H9 (cell line): ENCODE measurements at regions not wholly inside any gene's neighbourhood (a gene's known extent, or its start where the extent isn't known, plus 50 kb on each side); places are given as distances from the start of the nearest gene placed in this dataset.

ENCODE experiments used
- DNase-seq: peaks from one replicate; pipeline ENCODE4 v3.0.0-alpha.2; 2017
- H2AFZ ChIP-seq: one replicate; pipeline ENCODE4 v1.6.1; 2013; ENCODE audit warnings: mild to moderate bottlenecking, low read length, control low read depth, moderate library complexity
- H2AK5ac ChIP-seq: 2 replicates; pipeline ENCODE4 v1.6.1; 2013; ENCODE audit warnings: low read length, control low read depth, mixed read lengths; ENCODE audit not compliant: insufficient read length
- H2BK120ac ChIP-seq: one replicate; pipeline ENCODE4 v1.6.1; 2013; ENCODE audit warnings: low read depth, mild to moderate bottlenecking, low read length, control low read depth, inconsistent platforms; ENCODE audit not compliant: poor library complexity, severe bottlenecking
- H2BK12ac ChIP-seq: 2 replicates; pipeline ENCODE4 v1.6.1; 2013; ENCODE audit warnings: low read length, control low read depth, mixed read lengths, low read depth; ENCODE audit not compliant: insufficient read length
- H2BK15ac ChIP-seq: 2 replicates; pipeline ENCODE4 v1.6.1; 2013; ENCODE audit warnings: low read depth, low read length, control low read depth
- H2BK20ac ChIP-seq: one replicate; pipeline ENCODE4 v1.6.1; 2013; ENCODE audit warnings: low read depth, mild to moderate bottlenecking, low read length, control low read depth, inconsistent platforms; ENCODE audit not compliant: poor library complexity, severe bottlenecking
- H2BK5ac ChIP-seq: 2 replicates; pipeline ENCODE4 v1.6.1; 2013; ENCODE audit warnings: low read length, control low read depth, mixed read lengths; ENCODE audit not compliant: insufficient read length
- H3K14ac ChIP-seq: 2 replicates; pipeline ENCODE4 v1.6.1; 2013; ENCODE audit warnings: low read length, control low read depth; ENCODE audit not compliant: insufficient read depth
- H3K18ac ChIP-seq: 2 replicates; pipeline ENCODE4 v1.6.1; 2013; ENCODE audit warnings: low read depth, mild to moderate bottlenecking, mixed read lengths, low read length, control low read depth; ENCODE audit not compliant: insufficient read length
- H3K23ac ChIP-seq: 2 replicates; pipeline ENCODE4 v1.6.1; 2013; ENCODE audit warnings: low read length, control low read depth, mixed read lengths, low read depth; ENCODE audit not compliant: insufficient read length
- H3K23me2 ChIP-seq: 2 replicates; pipeline ENCODE4 v1.6.1; 2013; ENCODE audit warnings: low read depth, mild to moderate bottlenecking, mixed read lengths, low read length, control low read depth; ENCODE audit not compliant: insufficient read length, poor library complexity, severe bottlenecking
- H3K27ac ChIP-seq: 2 replicates; pipeline ENCODE4 v1.5.1; 2013; ENCODE audit warnings: low read length, control low read depth, mixed read lengths, low read depth; ENCODE audit not compliant: insufficient read length
- H3K27me3 ChIP-seq: 2 replicates; pipeline ENCODE4 v1.6.1; 2013; ENCODE audit warnings: low read length, control low read depth, inconsistent platforms; ENCODE audit not compliant: insufficient read depth
- H3K4ac ChIP-seq: 2 replicates; pipeline ENCODE4 v1.6.1; 2013; ENCODE audit warnings: low read depth, mild to moderate bottlenecking, control low read depth, inconsistent platforms, low read length, moderate library complexity
- H3K4me1 ChIP-seq: 2 replicates; pipeline ENCODE4 v1.6.1; 2013; ENCODE audit warnings: low read length, control low read depth, inconsistent platforms; ENCODE audit not compliant: insufficient read depth
- H3K4me2 ChIP-seq: 2 replicates; pipeline ENCODE4 v1.6.1; 2013; ENCODE audit warnings: low read length, control low read depth, mixed read lengths; ENCODE audit not compliant: insufficient read length, insufficient read depth
- H3K56ac ChIP-seq: 2 replicates; pipeline ENCODE4 v1.6.1; 2013; ENCODE audit warnings: low read depth, mild to moderate bottlenecking, mixed read lengths, low read length, control low read depth; ENCODE audit not compliant: insufficient read length
- H3K79me1 ChIP-seq: 2 replicates; pipeline ENCODE4 v1.6.1; 2013; ENCODE audit warnings: low read depth, mild to moderate bottlenecking, moderate library complexity, low read length, control low read depth, inconsistent platforms; ENCODE audit not compliant: insufficient read depth, poor library complexity, severe bottlenecking
- H3K79me2 ChIP-seq: 2 replicates; pipeline ENCODE4 v1.6.1; 2013; ENCODE audit warnings: low read length, control low read depth, inconsistent platforms; ENCODE audit not compliant: insufficient read depth
- H3K9ac ChIP-seq: 2 replicates; pipeline ENCODE4 v1.6.1; 2013; ENCODE audit warnings: low read length, control low read depth, mixed read lengths; ENCODE audit not compliant: insufficient read length; ENCODE audit errors: extremely low read depth
- H3K9me3 ChIP-seq: one replicate; pipeline ENCODE4 v1.6.1; 2013; ENCODE audit warnings: low read depth, low read length, inconsistent platforms; ENCODE audit not compliant: control insufficient read depth
- H3T11ph ChIP-seq: one replicate; pipeline ENCODE4 v1.6.1; 2013; ENCODE audit warnings: mild to moderate bottlenecking, low read length, control low read depth, inconsistent platforms
- H4K20me1 ChIP-seq: one replicate; pipeline ENCODE4 v1.6.1; 2013; ENCODE audit not compliant: control insufficient read depth, insufficient read length, insufficient read depth
- H4K5ac ChIP-seq: 2 replicates; pipeline ENCODE4 v1.6.1; 2013; ENCODE audit warnings: low read depth, mild to moderate bottlenecking, mixed read lengths, low read length, control low read depth; ENCODE audit not compliant: insufficient read length
- H4K8ac ChIP-seq: replicated peaks from 2 replicates; pipeline ENCODE4 v1.6.1; 2013; ENCODE audit warnings: low read length, control low read depth, mixed read lengths, low read depth; ENCODE audit not compliant: insufficient read length
- H4K91ac ChIP-seq: 2 replicates; pipeline ENCODE4 v1.6.1; 2013; ENCODE audit warnings: low read depth, mild to moderate bottlenecking, moderate library complexity, mixed read lengths, low read length, control low read depth; ENCODE audit not compliant: insufficient read length
- H3K27ac Mint-ChIP-seq, 3 experiments: 2 replicates in 2 of 3; 3 replicates in 1 of 3; pipeline ENCODE4 v1.8.0; 2020 to 2021; ENCODE audit warnings: mixed read lengths in 3 of 3, mild to moderate bottlenecking in 1 of 3, moderate library complexity in 1 of 3
- H3K27me3 Mint-ChIP-seq: 2 replicates; pipeline ENCODE4 v1.8.0; 2021; ENCODE audit warnings: low read depth, mild to moderate bottlenecking, moderate library complexity, mixed read lengths
- H3K36me3 Mint-ChIP-seq, 3 experiments: 2 replicates in 2 of 3; 3 replicates in 1 of 3; pipeline ENCODE4 v1.8.0; 2020 to 2021; ENCODE audit warnings: low read depth in 3 of 3, mixed read lengths in 3 of 3; ENCODE audit not compliant: insufficient read depth in 1 of 3
- H3K4me1 Mint-ChIP-seq, 2 experiments: 2 replicates each; pipeline ENCODE4 v1.8.0; 2020; ENCODE audit warnings: mixed read lengths in 2 of 2
- H3K4me3 Mint-ChIP-seq, 2 experiments: 2 replicates in 1 of 2; 3 replicates in 1 of 2; pipeline ENCODE4 v1.8.0; 2020 to 2021; ENCODE audit warnings: mild to moderate bottlenecking in 2 of 2, mixed read lengths in 2 of 2, moderate library complexity in 1 of 2
- H3K9me3 Mint-ChIP-seq, 2 experiments: 2 replicates in 1 of 2; 3 replicates in 1 of 2; pipeline ENCODE4 v1.8.0; 2020; ENCODE audit warnings: mild to moderate bottlenecking in 2 of 2, mixed read lengths in 2 of 2, moderate library complexity in 1 of 2
- WGBS: extraction: QIAGEN DNeasy Blood & Tissue Kit; methylation state at CpG from one replicate; pipeline ENCODE4 v1.1.7; 2013; ENCODE audit warnings: missing lambda C conversion rate, low lambda C conversion rate, mixed read lengths; ENCODE audit not compliant: insufficient read length; ENCODE audit errors: extremely low coverage; 5-methylcytosine and 5-hydroxymethylcytosine counted together
- TF ChIP-seq, protein P1 (sequence below): fragments of 200-600 bp; sonication (generic); conservative IDR thresholded peaks from 3 replicates; pipeline ENCODE4 v1.8.0; 2021; ENCODE audit warnings: antibody characterized with exemption, mild to moderate bottlenecking

DNA sequence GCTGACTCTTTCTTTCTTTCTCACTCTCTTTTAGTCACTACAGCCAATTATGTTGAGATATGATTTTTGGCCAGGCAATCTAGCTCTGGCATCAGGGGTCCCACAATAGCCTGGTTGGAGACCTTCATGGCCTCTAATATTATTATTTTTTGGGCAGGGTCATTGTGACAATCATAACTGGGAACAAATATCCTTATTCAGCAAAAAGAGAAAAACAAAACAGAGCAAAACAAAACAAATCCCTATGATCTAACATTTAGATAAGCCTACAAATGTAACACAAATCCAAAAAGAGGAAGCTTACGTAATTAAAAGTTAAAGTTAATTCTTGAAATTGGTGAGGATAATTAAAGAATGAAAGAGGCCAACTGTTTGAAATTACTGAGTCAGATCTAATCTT is 640.0 kb downstream of the TUSC7 start:
- H3K36me3 Mint-ChIP-seq, result no peaks in the 10 kb centered on the region; a peak in 1 of 7 replicates
- no peak for DNase-seq
- WGBS, result no CpG with 5 or more reads among the region's 1 CpG
- no peak overlapping the region for H2BK120ac ChIP-seq
- no peak overlapping the region for H4K5ac ChIP-seq
- no peak overlapping the region for H3K14ac ChIP-seq
- no peaks in the 10 kb centered on the region for H4K20me1 ChIP-seq
- no peak overlapping the region for H2AFZ ChIP-seq
- H3K18ac ChIP-seq, result no peak overlapping the region
- no peaks in the 10 kb centered on the region for H3K4me1 ChIP-seq
- no peaks in the 10 kb centered on the region for H3K79me2 ChIP-seq
- no peak overlapping the region for H3K23ac ChIP-seq
- H3K4ac ChIP-seq, result no peak overlapping the region
- H2BK12ac ChIP-seq, result no peak overlapping the region
- no peaks in the 10 kb centered on the region for H3K23me2 ChIP-seq
- H4K91ac ChIP-seq, result no peak overlapping the region
- H3T11ph ChIP-seq, result no peak overlapping the region
- no peak overlapping the region for H3K27ac ChIP-seq
- no peaks in the 10 kb centered on the region; the same call in 1 of the 2 replicates for H3K27me3 Mint-ChIP-seq
- H2BK5ac ChIP-seq, result no peak overlapping the region
- H3K79me1 ChIP-seq, result no peaks in the 10 kb centered on the region
- H3K4me3 Mint-ChIP-seq, result no peak overlapping the region
- no peak overlapping the region for H4K8ac ChIP-seq
- TF ChIP-seq, protein P1, sequence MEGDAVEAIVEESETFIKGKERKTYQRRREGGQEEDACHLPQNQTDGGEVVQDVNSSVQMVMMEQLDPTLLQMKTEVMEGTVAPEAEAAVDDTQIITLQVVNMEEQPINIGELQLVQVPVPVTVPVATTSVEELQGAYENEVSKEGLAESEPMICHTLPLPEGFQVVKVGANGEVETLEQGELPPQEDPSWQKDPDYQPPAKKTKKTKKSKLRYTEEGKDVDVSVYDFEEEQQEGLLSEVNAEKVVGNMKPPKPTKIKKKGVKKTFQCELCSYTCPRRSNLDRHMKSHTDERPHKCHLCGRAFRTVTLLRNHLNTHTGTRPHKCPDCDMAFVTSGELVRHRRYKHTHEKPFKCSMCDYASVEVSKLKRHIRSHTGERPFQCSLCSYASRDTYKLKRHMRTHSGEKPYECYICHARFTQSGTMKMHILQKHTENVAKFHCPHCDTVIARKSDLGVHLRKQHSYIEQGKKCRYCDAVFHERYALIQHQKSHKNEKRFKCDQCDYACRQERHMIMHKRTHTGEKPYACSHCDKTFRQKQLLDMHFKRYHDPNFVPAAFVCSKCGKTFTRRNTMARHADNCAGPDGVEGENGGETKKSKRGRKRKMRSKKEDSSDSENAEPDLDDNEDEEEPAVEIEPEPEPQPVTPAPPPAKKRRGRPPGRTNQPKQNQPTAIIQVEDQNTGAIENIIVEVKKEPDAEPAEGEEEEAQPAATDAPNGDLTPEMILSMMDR, result no peak
- no peak overlapping the region for H3K56ac ChIP-seq
- no peak overlapping the region for H2AK5ac ChIP-seq
- H2BK15ac ChIP-seq, result no peak overlapping the region
- H3K9me3 ChIP-seq, result no peaks in the 10 kb centered on the region
- no peaks in the 10 kb centered on the region for H3K4me1 Mint-ChIP-seq
- H3K4me2 ChIP-seq, result no peak overlapping the region
- no peaks in the 10 kb centered on the region for H3K9me3 Mint-ChIP-seq
- H3K27ac Mint-ChIP-seq, result no peak overlapping the region
- H2BK20ac ChIP-seq, result no peak overlapping the region
- H3K9ac ChIP-seq, result no peak overlapping the region
- H3K27me3 ChIP-seq, result no peaks in the 10 kb centered on the region
